ENCODE measurements at regions not wholly inside any gene's neighbourhood (a gene's known extent, or its start where the extent isn't known, plus 50 kb on each side); places are given as distances from the start of the nearest gene placed in this dataset.

- TF ChIP-seq POLR2A (IDR thresholded peaks at IDR 0.05) = no peak
- no peak for TF ChIP-seq CTCF (IDR thresholded peaks at IDR 0.05)
Observed at GRCh38 chr12:24544368-24544767, 404.5 kb downstream of the BCAT1 start.
